Natural killer cell treated with Interleukin-12 subunit alpha and Interleukin-12 subunit beta and Interleukin-15 and Interleukin-18, amount 100 ng/mL, for 72 hours (primary cell): ENCODE measurements at regions not wholly inside any gene's neighbourhood (a gene's known extent, or its start where the extent isn't known, plus 50 kb on each side); places are given as distances from the start of the nearest gene placed in this dataset.

Experiments
- ATAC-seq, 2 donors: fragments of 150-1000 bp; cut with Tn5 transposase in 1 of 2; sonication (Bioruptor Pico), chemical (Tn5 transposase) in 1 of 2; 2 replicates each; pipeline ENCODE4 v1.10.0; 2021
- DNase-seq: peaks from one replicate; pipeline ENCODE4 v3.0.0; 2022; ENCODE audit warnings: low spot score
- H3K27ac Mint-ChIP-seq, 2 donors: 1 replicate in 1 of 2; 2 replicates in 1 of 2; pipeline ENCODE4 v1.8.0; 2022; ENCODE audit warnings: mixed read lengths in 2 of 2, mild to moderate bottlenecking in 1 of 2, moderate library complexity in 1 of 2
- H3K27me3 Mint-ChIP-seq, 2 donors: 1 replicate in 1 of 2; 2 replicates in 1 of 2; pipeline ENCODE4 v1.8.0; 2022; ENCODE audit warnings: mixed read lengths in 2 of 2
- H3K36me3 Mint-ChIP-seq: one replicate; pipeline ENCODE4 v1.8.0; 2022; ENCODE audit warnings: mixed read lengths
- H3K4me1 Mint-ChIP-seq, 2 donors: 1 replicate in 1 of 2; 2 replicates in 1 of 2; pipeline ENCODE4 v1.8.0; 2022; ENCODE audit warnings: low read depth in 2 of 2, mixed read lengths in 2 of 2, mild to moderate bottlenecking in 1 of 2
- H3K4me3 Mint-ChIP-seq: one replicate; pipeline ENCODE4 v1.8.0; 2022; ENCODE audit warnings: mixed read lengths
- H3K9me3 Mint-ChIP-seq: 2 replicates; pipeline ENCODE4 v1.8.0; 2022; ENCODE audit warnings: mixed read lengths

DNA sequence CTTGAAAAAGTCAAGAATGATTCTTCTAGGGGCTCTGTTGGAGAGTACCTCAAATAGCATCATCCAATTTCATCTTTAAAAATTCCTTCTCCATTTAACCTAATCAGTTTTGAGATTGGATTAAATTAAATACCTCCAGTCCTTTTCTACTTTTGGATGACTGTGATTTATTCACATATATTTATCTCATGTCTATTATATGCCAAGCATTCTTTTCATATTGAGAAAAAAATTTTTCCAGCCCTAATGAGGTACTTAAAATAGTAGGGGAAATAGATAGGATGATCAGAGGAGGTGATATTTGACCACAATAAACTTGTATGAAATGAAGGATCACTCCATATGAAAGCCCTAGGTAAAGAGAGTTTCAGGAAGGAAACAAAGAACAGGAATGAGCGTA, 250.1 kb downstream of the MAT2B start:
- no peak for ATAC-seq
- H3K9me3 Mint-ChIP-seq, result peaks cover 10% of the 10 kb centered on the region
- no peak overlapping the region for H3K27ac Mint-ChIP-seq

DNA sequence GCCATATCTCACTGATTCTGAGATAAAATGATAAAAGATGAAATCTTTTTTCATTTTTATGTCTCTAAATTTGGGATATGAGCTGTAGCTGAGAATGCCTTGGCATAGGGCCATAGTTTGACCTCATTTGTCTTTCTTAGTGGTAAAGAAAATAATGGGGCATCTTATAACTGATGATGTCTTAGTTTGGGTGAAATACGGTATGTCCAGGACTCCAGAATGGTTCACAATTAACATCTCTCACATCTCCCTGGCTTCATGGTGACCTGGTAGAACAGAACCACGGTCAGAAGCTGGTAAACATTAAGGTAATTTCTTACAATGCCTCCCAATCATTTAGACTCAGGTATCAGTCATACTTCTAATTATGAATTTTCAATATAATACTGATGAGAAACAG, 250.8 kb downstream of the MAT2B start:
- Mint-ChIP-seq H3K4me3 (no peak overlapping the region), H3K27me3 (no peaks in the 10 kb centered on the region), H3K9me3 (peaks cover 10% of the 10 kb centered on the region), H3K27ac (no peak overlapping the region), H3K4me1 (peaks cover 13 to 28% of the 10 kb centered on the region in 2 donors), H3K36me3 (no peaks in the 10 kb centered on the region)
- DNase-seq, result no peak
- ATAC-seq, result no peak

More for the DNA sequence above, 250.1 kb downstream of the MAT2B start:
- DNase-seq, result no peak
- Mint-ChIP-seq H3K4me1 (peaks cover 13 to 28% of the 10 kb centered on the region in 2 donors), H3K4me3 (no peak overlapping the region), H3K27me3 (no peaks in the 10 kb centered on the region), H3K36me3 (no peaks in the 10 kb centered on the region)

DNA sequence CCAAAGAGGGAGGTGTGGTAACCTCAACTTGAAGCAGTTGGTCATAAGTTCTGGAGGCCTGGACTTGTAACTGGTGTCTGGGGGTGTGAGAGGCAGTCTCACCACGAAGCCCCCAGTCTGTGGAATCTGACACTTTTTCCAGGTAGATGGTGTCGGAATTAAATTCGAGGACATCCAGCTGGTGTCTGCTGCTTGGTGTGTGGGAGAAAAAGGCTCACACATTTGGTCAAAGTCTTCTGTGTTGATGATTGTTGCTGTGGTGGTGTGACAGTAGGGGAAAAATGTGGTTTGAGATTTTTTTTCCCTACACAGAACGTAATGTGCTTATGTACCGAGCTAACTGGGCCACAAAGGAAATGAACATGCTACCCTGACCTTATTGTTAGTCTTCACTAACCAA, 251.9 kb downstream of the MAT2B start:
- peak; percentile 78 to 91 for ATAC-seq

DNA sequence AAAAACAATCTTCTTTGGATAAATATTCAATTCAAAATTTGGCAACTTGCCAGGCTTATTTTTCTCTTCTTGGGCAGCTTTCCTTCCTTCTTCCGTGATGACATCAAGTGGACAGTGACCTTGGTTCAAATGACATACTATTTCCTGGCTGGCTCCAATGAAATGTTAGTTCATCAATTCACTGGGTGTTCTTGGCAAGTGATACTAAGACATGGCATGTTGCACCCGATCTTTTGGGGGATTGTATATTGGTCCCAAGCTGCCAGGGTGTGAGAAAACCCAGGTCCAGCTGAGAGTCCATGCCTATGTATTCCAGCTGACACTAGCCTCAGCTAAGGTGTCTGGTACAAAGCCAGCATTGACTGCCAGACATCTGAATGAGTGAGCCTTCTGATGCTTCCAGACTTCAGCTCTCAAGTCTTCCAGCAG, 252.9 kb downstream of the MAT2B start:
- Mint-ChIP-seq H3K36me3 (no peaks in the 10 kb centered on the region), H3K9me3 (peaks cover 8% of the 10 kb centered on the region), H3K4me1 (peaks cover 13 to 28% of the 10 kb centered on the region in 2 donors), H3K4me3 (peak overlapping the region; percentile 17), H3K27me3 (peaks cover 0 to 2% of the 10 kb centered on the region in 2 donors), H3K27ac (peak overlapping the region; percentile 60 to 83)
- ATAC-seq (no peak), DNase-seq (no peak)

More for the DNA sequence above, 251.9 kb downstream of the MAT2B start:
- H3K4me1 Mint-ChIP-seq, result peaks cover 13 to 28% of the 10 kb centered on the region in 2 donors
- H3K36me3 Mint-ChIP-seq, result no peaks in the 10 kb centered on the region
- peaks cover 8% of the 10 kb centered on the region for H3K9me3 Mint-ChIP-seq
- H3K4me3 Mint-ChIP-seq, result peak overlapping the region; percentile 61
- DNase-seq, result peak; percentile 65
- peak overlapping the region; percentile 60 to 83 for H3K27ac Mint-ChIP-seq
- H3K27me3 Mint-ChIP-seq, result peaks cover 0 to 2% of the 10 kb centered on the region in 2 donors

DNA sequence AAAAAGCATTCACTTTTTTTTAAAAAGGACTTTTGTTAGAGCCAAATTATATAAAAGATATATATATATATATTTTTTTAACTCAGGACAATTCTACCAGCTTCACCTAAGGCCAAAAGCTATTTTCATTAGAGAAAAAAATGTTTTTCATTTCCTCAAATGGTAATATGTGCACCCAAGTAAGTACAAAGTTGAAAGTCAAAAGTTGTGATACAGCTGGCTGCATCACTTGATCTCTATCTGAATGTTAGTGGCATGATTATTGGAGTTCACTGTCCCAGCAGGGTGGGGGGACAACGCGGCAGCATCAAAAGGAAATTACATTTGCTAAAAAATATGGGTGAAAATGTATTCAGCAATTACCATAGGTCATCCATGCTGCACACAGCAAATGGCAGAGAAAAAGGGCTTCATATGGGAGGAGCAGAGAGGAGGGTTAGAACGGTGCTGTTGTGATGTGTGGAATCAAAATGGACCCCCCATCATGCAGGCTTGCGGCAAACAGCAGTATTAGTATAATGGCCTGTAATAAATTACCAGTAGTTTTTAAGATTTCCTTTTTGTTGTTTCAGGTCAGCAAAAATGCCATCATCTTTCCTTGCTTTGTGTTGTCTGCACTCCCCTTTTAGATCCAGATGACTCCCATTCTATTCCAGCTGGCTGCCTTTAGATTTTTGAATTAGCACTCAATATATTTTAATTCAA, 253.7 kb downstream of the MAT2B start:
- DNase-seq (no peak), ATAC-seq (no peak)
- no peak overlapping the region for H3K27ac Mint-ChIP-seq
- no peak overlapping the region for H3K4me3 Mint-ChIP-seq
- H3K9me3 Mint-ChIP-seq, result peaks cover 8% of the 10 kb centered on the region
- H3K27me3 Mint-ChIP-seq, result peaks cover 0 to 2% of the 10 kb centered on the region in 2 donors
- peaks cover 13 to 28% of the 10 kb centered on the region in 2 donors for H3K4me1 Mint-ChIP-seq
- no peaks in the 10 kb centered on the region for H3K36me3 Mint-ChIP-seq

DNA sequence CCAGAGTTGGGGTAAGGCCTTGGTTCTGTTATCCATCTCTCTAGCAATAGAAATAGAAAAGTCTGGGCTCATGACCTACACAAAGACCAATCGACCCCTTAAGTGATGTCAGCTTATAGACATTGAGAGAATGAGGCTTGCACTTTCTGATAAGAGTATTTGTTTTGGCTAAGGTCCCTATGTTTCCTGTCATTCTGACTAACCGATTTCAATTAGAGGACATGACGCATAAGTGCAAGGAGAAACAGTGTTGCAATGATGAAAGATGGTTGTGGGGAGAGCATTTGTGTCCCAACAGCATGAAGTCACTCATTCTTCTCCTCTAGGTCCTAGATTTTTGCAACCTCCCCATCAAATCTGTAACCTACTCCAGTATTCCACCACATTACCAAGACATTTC, 255.1 kb downstream of the MAT2B start:
- Mint-ChIP-seq H3K4me3 (peak overlapping the region; percentile 18), H3K9me3 (peaks cover 6% of the 10 kb centered on the region), H3K27me3 (peaks cover 0 to 2% of the 10 kb centered on the region in 2 donors), H3K36me3 (no peaks in the 10 kb centered on the region), H3K27ac (peak overlapping the region; percentile 55 to 57), H3K4me1 (peaks cover 13 to 28% of the 10 kb centered on the region in 2 donors)
- ATAC-seq (peak; percentile 43 to 46), DNase-seq (no peak)

DNA sequence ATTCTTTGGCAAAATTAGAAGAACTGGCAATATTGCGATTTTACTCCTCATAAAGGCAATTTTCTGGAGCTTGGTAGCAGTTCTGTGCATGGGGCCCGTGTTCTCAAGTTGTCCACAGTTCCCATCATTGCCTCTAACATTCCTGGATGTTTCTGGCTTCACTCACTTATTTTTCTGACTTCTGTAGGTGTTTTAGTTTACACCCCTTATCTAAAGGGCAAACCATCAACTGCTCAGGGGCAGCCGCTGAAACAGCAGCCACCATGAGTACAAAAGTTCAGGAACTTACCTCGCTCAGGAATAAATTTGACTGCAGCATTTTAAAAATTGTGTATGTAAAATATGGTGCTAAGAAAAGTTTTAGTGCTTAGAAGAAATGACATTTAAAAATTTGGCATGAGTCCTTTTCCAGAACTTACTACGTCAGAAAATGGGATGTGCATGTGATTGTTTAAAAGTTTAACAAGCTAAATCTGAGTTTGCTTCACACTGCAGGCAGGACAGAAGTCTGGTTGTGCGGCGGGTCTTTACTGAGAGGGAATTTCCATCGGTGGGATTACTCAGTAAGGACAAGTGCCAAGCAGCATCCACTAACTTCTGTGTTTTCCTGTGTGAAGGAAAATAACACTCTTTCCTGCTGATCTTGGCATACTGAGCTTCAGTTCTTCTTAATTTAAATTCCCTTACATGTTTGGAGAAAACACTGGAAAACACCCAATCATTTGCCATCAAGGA, 261.7 kb downstream of the MAT2B start:
- H3K27me3 Mint-ChIP-seq, result peaks cover 0 to 5% of the 10 kb centered on the region in 2 donors
- no peaks in the 10 kb centered on the region for H3K9me3 Mint-ChIP-seq
- no peak overlapping the region for H3K27ac Mint-ChIP-seq
- H3K4me3 Mint-ChIP-seq, result no peak overlapping the region
- H3K4me1 Mint-ChIP-seq, result no peaks in the 10 kb centered on the region
- H3K36me3 Mint-ChIP-seq, result no peaks in the 10 kb centered on the region
- no peak for DNase-seq
- ATAC-seq, result no peak

DNA sequence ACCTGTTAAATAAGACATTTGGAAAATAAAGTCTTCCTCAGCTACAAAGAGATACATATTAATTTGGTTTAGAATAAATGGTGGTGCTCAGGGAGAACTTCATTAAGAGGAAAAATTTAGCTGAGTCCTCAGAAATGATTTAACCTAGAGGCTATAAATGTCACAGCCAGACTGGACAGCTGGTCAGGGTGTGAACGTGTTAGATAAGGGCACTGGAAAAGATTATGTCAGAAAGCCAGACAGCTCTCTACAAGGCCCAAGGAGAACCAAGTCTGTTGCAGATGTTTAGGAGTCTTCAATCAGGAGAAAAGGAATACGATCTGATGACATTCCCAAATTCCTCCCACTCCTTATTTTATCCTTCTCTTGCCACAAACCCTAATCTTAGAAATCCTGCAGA, 265.2 kb downstream of the MAT2B start:
- Mint-ChIP-seq H3K4me1 (no peaks in the 10 kb centered on the region), H3K9me3 (no peaks in the 10 kb centered on the region), H3K27ac (no peak overlapping the region), H3K4me3 (no peak overlapping the region), H3K36me3 (no peaks in the 10 kb centered on the region), H3K27me3 (peaks cover 0 to 14% of the 10 kb centered on the region in 2 donors)
- ATAC-seq (no peak), DNase-seq (no peak)

DNA sequence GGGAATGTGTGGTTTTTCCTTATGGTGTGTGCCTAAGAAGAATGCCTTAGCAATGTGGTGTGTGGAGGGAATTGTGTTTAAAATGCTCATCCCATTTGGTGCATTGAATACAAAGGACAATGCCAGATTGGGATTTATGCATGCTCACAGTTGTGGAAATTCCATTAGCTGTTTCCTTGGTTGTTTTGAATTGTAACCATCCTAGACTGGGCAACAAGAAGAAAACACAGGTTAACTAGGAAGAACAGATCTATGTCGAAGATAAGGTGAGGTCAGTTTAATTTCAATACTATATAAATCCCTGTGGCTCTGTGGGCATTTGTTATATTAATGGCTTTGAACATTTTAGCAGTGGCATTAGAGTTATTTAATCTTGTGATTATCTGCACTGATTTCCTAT, 266.8 kb downstream of the MAT2B start:
- H3K9me3 Mint-ChIP-seq, result no peaks in the 10 kb centered on the region
- ATAC-seq, result no peak
- H3K27me3 Mint-ChIP-seq, result peaks cover 0 to 14% of the 10 kb centered on the region in 2 donors
- no peaks in the 10 kb centered on the region for H3K4me1 Mint-ChIP-seq
- no peak overlapping the region for H3K27ac Mint-ChIP-seq
- no peaks in the 10 kb centered on the region for H3K36me3 Mint-ChIP-seq
- no peak for DNase-seq
- H3K4me3 Mint-ChIP-seq, result no peak overlapping the region

DNA sequence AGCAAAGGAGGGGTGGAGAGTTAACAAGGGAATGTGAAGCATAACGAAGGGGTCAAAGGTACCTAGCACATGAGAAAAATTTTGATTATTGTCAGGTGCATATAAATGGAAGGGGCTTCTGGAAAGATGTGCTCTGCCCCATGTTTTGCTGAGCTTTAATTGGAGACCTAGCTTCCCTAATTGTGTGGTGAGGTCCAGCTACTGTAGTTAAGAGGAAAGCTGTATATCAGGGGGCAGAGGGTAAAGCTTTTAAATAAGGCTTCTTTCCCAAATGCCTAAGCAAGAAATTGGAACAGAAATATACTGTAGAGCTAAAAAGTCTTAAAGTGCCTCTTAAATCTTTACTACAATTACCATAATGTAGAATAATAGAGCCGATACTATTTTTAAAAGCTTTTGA, 267.2 kb downstream of the MAT2B start:
- DNase-seq (no peak), ATAC-seq (no peak)
- no peak overlapping the region for H3K4me3 Mint-ChIP-seq
- H3K36me3 Mint-ChIP-seq, result no peaks in the 10 kb centered on the region
- H3K9me3 Mint-ChIP-seq, result no peaks in the 10 kb centered on the region
- H3K4me1 Mint-ChIP-seq, result no peaks in the 10 kb centered on the region
- no peak overlapping the region for H3K27ac Mint-ChIP-seq
- peaks cover 0 to 14% of the 10 kb centered on the region in 2 donors for H3K27me3 Mint-ChIP-seq

DNA sequence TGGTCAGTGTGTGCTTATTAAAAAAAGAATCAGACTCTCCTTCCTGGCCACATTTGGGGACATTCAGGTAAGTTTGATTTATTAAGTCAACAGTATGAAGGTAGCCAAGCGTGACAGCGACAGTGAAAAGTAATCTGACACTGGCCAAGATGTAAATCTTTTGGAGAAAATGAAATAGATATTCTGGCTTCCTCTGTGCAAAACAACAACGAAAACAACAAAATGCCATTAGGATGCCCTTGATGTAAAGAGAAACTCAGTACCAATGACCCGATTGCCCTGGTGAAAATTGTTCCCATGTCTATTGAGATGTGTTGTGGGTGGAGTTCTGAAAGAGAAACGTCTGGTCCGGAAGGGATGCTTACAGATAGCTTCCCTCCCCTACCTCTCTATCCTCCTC, 267.8 kb downstream of the MAT2B start:
- H3K9me3 Mint-ChIP-seq, result no peaks in the 10 kb centered on the region
- no peak overlapping the region for H3K4me3 Mint-ChIP-seq
- H3K27ac Mint-ChIP-seq, result no peak overlapping the region
- H3K4me1 Mint-ChIP-seq, result no peaks in the 10 kb centered on the region
- ATAC-seq (no peak), DNase-seq (no peak)
- H3K36me3 Mint-ChIP-seq, result no peaks in the 10 kb centered on the region
- H3K27me3 Mint-ChIP-seq, result peaks cover 0 to 14% of the 10 kb centered on the region in 2 donors

DNA sequence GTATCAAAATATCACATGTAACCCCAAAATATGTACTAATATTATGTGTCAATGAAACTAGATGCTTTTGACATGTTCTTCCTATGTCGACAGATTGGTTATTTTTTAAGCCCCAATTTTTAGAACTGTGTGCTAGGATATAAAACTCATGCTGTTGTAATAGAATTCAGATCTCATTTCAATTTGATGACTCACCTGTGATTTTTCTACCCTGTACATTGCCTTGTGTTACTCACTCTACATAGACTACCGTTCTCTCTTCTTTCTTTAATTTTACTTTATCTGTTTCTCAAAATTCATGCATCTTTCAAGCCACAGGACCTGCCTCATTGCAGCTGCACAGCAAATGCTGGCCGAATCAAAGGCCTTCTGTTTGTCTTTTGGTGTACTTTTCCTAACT, 284.5 kb downstream of the MAT2B start:
- Mint-ChIP-seq H3K9me3 (no peaks in the 10 kb centered on the region), H3K27ac (no peak overlapping the region), H3K36me3 (no peaks in the 10 kb centered on the region), H3K27me3 (no peaks in the 10 kb centered on the region), H3K4me1 (no peaks in the 10 kb centered on the region), H3K4me3 (no peak overlapping the region)
- DNase-seq (no peak), ATAC-seq (no peak)

DNA sequence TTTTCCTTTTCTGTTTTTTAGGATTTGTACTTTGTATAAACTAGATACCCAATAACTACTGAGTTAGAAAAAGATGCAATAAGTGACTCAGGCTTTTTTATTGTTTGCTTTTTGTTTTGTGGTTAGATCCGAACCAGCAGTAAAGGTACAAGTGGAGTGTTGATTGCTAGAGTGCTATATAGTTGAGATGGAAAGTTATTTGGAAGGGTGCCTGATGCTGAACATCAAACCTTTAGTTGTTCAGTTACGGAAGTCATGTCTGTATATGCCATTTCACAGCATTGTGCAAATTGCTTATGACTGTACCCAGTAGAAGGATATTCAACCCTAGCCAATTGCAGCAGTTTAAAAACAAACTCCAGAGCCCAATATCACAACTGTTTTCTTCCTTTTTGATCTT, 285.1 kb downstream of the MAT2B start:
- H3K27me3 Mint-ChIP-seq, result peaks cover 0 to 2% of the 10 kb centered on the region in 2 donors
- ATAC-seq (no peak), DNase-seq (no peak)
- H3K4me1 Mint-ChIP-seq, result no peaks in the 10 kb centered on the region
- H3K36me3 Mint-ChIP-seq, result no peaks in the 10 kb centered on the region
- peaks cover 2% of the 10 kb centered on the region for H3K9me3 Mint-ChIP-seq
- no peak overlapping the region for H3K27ac Mint-ChIP-seq
- H3K4me3 Mint-ChIP-seq, result no peak overlapping the region

DNA sequence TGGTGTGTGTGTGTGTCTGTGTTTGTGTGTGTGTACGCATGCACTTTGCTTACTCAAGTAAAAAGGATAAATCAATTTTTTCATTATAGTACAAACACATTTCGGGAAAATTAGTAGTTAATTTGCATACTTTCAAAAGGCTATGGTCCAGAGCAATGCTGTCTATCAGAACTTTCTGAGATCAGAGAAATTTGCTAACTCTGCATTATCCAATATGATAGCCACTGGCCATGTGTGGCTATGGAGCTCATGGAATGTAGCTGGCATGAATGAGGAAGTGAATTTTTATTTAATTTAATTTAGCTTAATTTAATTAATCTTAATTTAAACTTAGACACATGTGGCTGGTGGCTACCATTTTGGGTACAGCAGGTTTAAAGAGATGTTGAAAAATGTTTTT, 289.6 kb downstream of the MAT2B start:
- Mint-ChIP-seq H3K36me3 (no peaks in the 10 kb centered on the region), H3K27me3 (peaks cover 0 to 3% of the 10 kb centered on the region in 2 donors), H3K4me3 (no peak overlapping the region), H3K4me1 (no peaks in the 10 kb centered on the region), H3K9me3 (peaks cover 9% of the 10 kb centered on the region), H3K27ac (no peak overlapping the region)
- DNase-seq, result no peak
- no peak for ATAC-seq
